ENCODE measurements at regions not wholly inside any gene's neighbourhood (a gene's known extent, or its start where the extent isn't known, plus 50 kb on each side); places are given as distances from the start of the nearest gene placed in this dataset.

DNA sequence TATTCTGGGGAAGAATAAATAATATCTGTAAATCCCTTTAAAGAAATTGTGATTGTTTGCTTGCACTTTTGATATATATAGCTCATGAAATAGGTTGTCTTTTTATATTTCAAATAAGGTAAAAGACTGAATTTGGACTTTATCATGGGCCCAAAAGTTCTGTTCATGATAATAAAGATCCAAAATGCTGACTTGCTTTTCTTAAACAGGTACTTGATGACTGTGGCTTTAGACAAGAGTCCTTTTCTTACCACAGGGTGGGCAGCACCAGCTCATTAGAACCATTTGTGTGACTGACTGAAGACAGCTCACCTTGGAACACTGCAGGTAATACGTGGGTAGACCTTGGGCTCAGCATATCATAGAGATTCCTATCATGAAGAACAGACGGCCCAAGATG is 432.6 kb downstream of the ETNK1 start:
- Histone ChIP-seq H4K20me1 (ENCODE audit: insufficient read depth, low read length) (no peaks in the 10 kb centered on the region), H2AFZ (ENCODE audit: low read length) (no peak overlapping the region), H3K4me1 (ENCODE audit: insufficient read depth, low read length) (no peaks in the 10 kb centered on the region), H3K79me2 (ENCODE audit: insufficient read depth, low read length) (no peaks in the 10 kb centered on the region), H3K4me2 (ENCODE audit: insufficient read depth, low read length) (no peak overlapping the region), H3K36me3 (ENCODE audit: insufficient read depth, low read length) (no peaks in the 10 kb centered on the region), H3K4me3 (ENCODE audit: insufficient read depth, low read length) (no peak overlapping the region), H3K9me3 (ENCODE audit: low read depth, low read length) (no peaks in the 10 kb centered on the region), H3K27me3 (ENCODE audit: insufficient read depth, low read length) (no peaks in the 10 kb centered on the region), H3K27ac (ENCODE audit: low read depth, low read length) (no peak overlapping the region)
- TF ChIP-seq, protein P1, sequence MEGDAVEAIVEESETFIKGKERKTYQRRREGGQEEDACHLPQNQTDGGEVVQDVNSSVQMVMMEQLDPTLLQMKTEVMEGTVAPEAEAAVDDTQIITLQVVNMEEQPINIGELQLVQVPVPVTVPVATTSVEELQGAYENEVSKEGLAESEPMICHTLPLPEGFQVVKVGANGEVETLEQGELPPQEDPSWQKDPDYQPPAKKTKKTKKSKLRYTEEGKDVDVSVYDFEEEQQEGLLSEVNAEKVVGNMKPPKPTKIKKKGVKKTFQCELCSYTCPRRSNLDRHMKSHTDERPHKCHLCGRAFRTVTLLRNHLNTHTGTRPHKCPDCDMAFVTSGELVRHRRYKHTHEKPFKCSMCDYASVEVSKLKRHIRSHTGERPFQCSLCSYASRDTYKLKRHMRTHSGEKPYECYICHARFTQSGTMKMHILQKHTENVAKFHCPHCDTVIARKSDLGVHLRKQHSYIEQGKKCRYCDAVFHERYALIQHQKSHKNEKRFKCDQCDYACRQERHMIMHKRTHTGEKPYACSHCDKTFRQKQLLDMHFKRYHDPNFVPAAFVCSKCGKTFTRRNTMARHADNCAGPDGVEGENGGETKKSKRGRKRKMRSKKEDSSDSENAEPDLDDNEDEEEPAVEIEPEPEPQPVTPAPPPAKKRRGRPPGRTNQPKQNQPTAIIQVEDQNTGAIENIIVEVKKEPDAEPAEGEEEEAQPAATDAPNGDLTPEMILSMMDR (IDR thresholded peaks at IDR 0.05; ENCODE audit: extremely low read depth, low read depth, low read length) = no peak
- no peak for DNase-seq (ENCODE audit: insufficient read length, low spot score, missing footprints)

DNA sequence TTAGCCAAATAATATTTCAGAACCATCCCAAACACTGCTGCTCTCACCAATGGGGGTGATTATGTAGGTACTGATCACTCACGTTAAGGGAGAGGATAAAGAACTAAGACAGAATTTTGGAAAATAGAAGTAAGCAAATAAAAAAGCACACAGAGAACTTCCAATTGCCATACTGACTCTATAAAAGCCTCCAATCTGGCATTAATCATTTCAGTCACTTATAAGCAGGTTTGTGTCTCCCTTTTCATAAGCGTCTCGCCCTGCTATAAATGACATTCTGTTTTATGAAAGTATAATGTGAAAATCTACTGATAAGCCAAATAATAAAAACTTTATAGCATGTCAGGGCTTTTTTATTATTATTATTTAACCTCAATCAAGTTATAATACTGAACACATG is 435.2 kb downstream of the ETNK1 start:
- Histone ChIP-seq H2AFZ (ENCODE audit: low read length) (no peak overlapping the region), H3K79me2 (ENCODE audit: insufficient read depth, low read length) (no peaks in the 10 kb centered on the region), H3K27ac (ENCODE audit: low read depth, low read length) (no peak overlapping the region), H3K4me2 (ENCODE audit: insufficient read depth, low read length) (no peak overlapping the region), H3K9me3 (ENCODE audit: low read depth, low read length) (no peaks in the 10 kb centered on the region), H3K36me3 (ENCODE audit: insufficient read depth, low read length) (no peaks in the 10 kb centered on the region), H3K27me3 (ENCODE audit: insufficient read depth, low read length) (no peaks in the 10 kb centered on the region), H3K4me3 (ENCODE audit: insufficient read depth, low read length) (no peak overlapping the region), H4K20me1 (ENCODE audit: insufficient read depth, low read length) (no peaks in the 10 kb centered on the region), H3K4me1 (ENCODE audit: insufficient read depth, low read length) (no peaks in the 10 kb centered on the region)
- no peak for DNase-seq (ENCODE audit: insufficient read length, low spot score, missing footprints)
- TF ChIP-seq, protein P1 (IDR thresholded peaks at IDR 0.05; ENCODE audit: extremely low read depth, low read depth, low read length) = no peak

DNA sequence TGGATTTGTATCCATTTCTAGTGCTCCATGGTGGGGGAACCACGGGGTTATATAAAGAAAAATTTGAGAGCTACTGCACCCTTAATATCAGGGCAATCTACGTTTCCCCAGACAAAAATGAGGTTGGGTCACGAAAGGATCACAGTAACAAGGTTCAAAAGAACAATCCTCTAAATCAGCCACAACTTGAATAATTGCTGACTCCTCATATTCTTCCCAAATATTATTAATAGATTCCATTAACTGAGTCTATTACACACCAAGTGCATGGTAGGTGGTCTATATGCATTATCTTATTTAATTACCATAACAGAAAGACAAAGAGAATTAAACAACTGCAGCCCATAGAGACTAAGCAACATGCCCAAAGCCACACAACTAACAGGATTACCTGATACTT is 438.2 kb downstream of the ETNK1 start:
- H3K27ac ChIP-seq (ENCODE audit: low read depth, low read length) = no peak overlapping the region
- no peak for DNase-seq (ENCODE audit: insufficient read length, low spot score, missing footprints)
- no peaks in the 10 kb centered on the region for H3K9me3 ChIP-seq (ENCODE audit: low read depth, low read length)
- no peak overlapping the region for H3K4me3 ChIP-seq (ENCODE audit: insufficient read depth, low read length)
- no peaks in the 10 kb centered on the region for H3K36me3 ChIP-seq (ENCODE audit: insufficient read depth, low read length)
- H4K20me1 ChIP-seq (ENCODE audit: insufficient read depth, low read length) = no peaks in the 10 kb centered on the region
- H3K4me2 ChIP-seq (ENCODE audit: insufficient read depth, low read length) = no peak overlapping the region
- no peaks in the 10 kb centered on the region for H3K27me3 ChIP-seq (ENCODE audit: insufficient read depth, low read length)
- no peak overlapping the region for H2AFZ ChIP-seq (ENCODE audit: low read length)
- no peaks in the 10 kb centered on the region for H3K79me2 ChIP-seq (ENCODE audit: insufficient read depth, low read length)
- TF ChIP-seq, protein P1 (IDR thresholded peaks at IDR 0.05; ENCODE audit: extremely low read depth, low read depth, low read length) = no peak
- no peaks in the 10 kb centered on the region for H3K4me1 ChIP-seq (ENCODE audit: insufficient read depth, low read length)

DNA sequence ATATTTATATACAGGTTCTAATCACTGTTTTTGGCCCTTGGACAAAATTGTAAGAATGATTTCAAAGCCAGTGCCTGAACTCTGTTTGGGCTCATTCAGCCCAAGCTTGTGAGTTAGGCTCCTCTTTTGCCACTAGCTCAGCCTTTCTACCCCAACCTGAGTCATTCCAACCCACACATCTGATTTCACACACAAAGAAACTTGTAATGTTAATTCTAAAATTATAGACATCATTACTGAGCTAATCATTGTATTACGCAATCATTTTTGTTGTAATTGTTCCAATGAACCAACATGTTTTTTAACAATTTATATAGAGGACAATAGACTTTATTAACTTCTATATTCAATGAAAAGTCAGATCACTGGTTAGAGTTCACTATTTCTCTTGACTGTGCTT is 441.1 kb downstream of the ETNK1 start:
- Histone ChIP-seq H3K4me2 (ENCODE audit: insufficient read depth, low read length) (no peak overlapping the region), H3K27ac (ENCODE audit: low read depth, low read length) (no peak overlapping the region), H3K27me3 (ENCODE audit: insufficient read depth, low read length) (no peaks in the 10 kb centered on the region), H3K36me3 (ENCODE audit: insufficient read depth, low read length) (no peaks in the 10 kb centered on the region), H4K20me1 (ENCODE audit: insufficient read depth, low read length) (no peaks in the 10 kb centered on the region), H2AFZ (ENCODE audit: low read length) (no peak overlapping the region), H3K9me3 (ENCODE audit: low read depth, low read length) (no peaks in the 10 kb centered on the region), H3K4me1 (ENCODE audit: insufficient read depth, low read length) (no peaks in the 10 kb centered on the region), H3K79me2 (ENCODE audit: insufficient read depth, low read length) (no peaks in the 10 kb centered on the region), H3K4me3 (ENCODE audit: insufficient read depth, low read length) (no peak overlapping the region)
- DNase-seq (ENCODE audit: insufficient read length, low spot score, missing footprints) = no peak
- TF ChIP-seq, protein P1 (IDR thresholded peaks at IDR 0.05; ENCODE audit: extremely low read depth, low read depth, low read length) = no peak

All from osteoblast (primary cell).